ENCODE measurements at regions not wholly inside any gene's neighbourhood (a gene's known extent, or its start where the extent isn't known, plus 50 kb on each side); places are given as distances from the start of the nearest gene placed in this dataset.
"Not testable (repeated sequence)": the region's sequence is repeated elsewhere in the genome, so short reads cannot be mapped to it uniquely, and the experiment has no call there.

- ChIA-PET CTCF (no interaction called here), POLR2A (ENCODE audit: low non-redundant PET) (no interaction called here)
- no TSS peak for BruUV-seq (replicated peaks)
- no peak for DNase-seq (ENCODE audit: low spot score)
- no peaks in the 10 kb centered on the region for H3K9me3 ChIP-seq (ENCODE audit: low read depth, low read length, poor library complexity, severe bottlenecking)
- no peak overlapping the region for H3K27ac ChIP-seq (ENCODE audit: low read depth, low read length, poor library complexity, severe bottlenecking)
- no peaks in the 10 kb centered on the region for H3K4me1 ChIP-seq (ENCODE audit: insufficient read depth, low read length, poor library complexity, severe bottlenecking)
- no peaks in the 10 kb centered on the region for H3K36me3 ChIP-seq (ENCODE audit: insufficient read depth, low read length, poor library complexity, severe bottlenecking)
- no peak overlapping the region for H3K4me3 ChIP-seq (ENCODE audit: low read depth, low read length, poor library complexity, severe bottlenecking)
- TF ChIP-seq CTCF (conservative IDR thresholded peaks at IDR 0.05; ENCODE audit: low read depth, low read length): no peak
- no peak for TF ChIP-seq EZH2 (IDR thresholded peaks at IDR 0.05; ENCODE audit: borderline replicate concordance, low read depth, low read length, poor library complexity, severe bottlenecking)
- intact Hi-C loops (cut with micrococcal nuclease; ENCODE audit: unreplicated experiment): no loop called here
- no peaks in the 10 kb centered on the region for H3K27me3 ChIP-seq (replicated peaks; ENCODE audit: insufficient read depth, low read depth, low read length, poor library complexity)
Measured at GRCh38 chr16:25544294-25544693, 147.5 kb upstream of the HS3ST4 start.

GRCh38 chr16:25542306-25542705, 149.5 kb upstream of the HS3ST4 start:
- TF ChIP-seq EZH2 (IDR thresholded peaks at IDR 0.05; ENCODE audit: borderline replicate concordance, low read depth, low read length, poor library complexity, severe bottlenecking): no peak
- TF ChIP-seq CTCF (conservative IDR thresholded peaks at IDR 0.05; ENCODE audit: low read depth, low read length): no peak
- H3K4me1 ChIP-seq (ENCODE audit: insufficient read depth, low read length, poor library complexity, severe bottlenecking): no peaks in the 10 kb centered on the region
- H3K36me3 ChIP-seq (ENCODE audit: insufficient read depth, low read length, poor library complexity, severe bottlenecking): no peaks in the 10 kb centered on the region
- no peak overlapping the region for H3K27ac ChIP-seq (ENCODE audit: low read depth, low read length, poor library complexity, severe bottlenecking)
- no peaks in the 10 kb centered on the region for H3K9me3 ChIP-seq (ENCODE audit: low read depth, low read length, poor library complexity, severe bottlenecking)
- no peaks in the 10 kb centered on the region for H3K27me3 ChIP-seq (replicated peaks; ENCODE audit: insufficient read depth, low read depth, low read length, poor library complexity)
- POLR2A ChIA-PET (ENCODE audit: low non-redundant PET): no interaction called here
- H3K4me3 ChIP-seq (ENCODE audit: low read depth, low read length, poor library complexity, severe bottlenecking): no peak overlapping the region
- intact Hi-C loops (cut with micrococcal nuclease; ENCODE audit: unreplicated experiment): no loop called here
- no TSS peak for BruUV-seq (replicated peaks)
- DNase-seq (ENCODE audit: low spot score): no peak
- CTCF ChIA-PET: no interaction called here

- H3K4me3 ChIP-seq (ENCODE audit: low read depth, low read length, poor library complexity, severe bottlenecking); H3K27ac ChIP-seq (ENCODE audit: low read depth, low read length, poor library complexity, severe bottlenecking); DNase-seq (ENCODE audit: low spot score); intact Hi-C loops (cut with micrococcal nuclease; ENCODE audit: unreplicated experiment); POLR2A ChIA-PET (ENCODE audit: low non-redundant PET); H3K4me1 ChIP-seq (ENCODE audit: insufficient read depth, low read length, poor library complexity, severe bottlenecking); BruUV-seq (replicated peaks); H3K9me3 ChIP-seq (ENCODE audit: low read depth, low read length, poor library complexity, severe bottlenecking); CTCF ChIA-PET; H3K27me3 ChIP-seq (replicated peaks; ENCODE audit: insufficient read depth, low read depth, low read length, poor library complexity); H3K36me3 ChIP-seq (ENCODE audit: insufficient read depth, low read length, poor library complexity, severe bottlenecking): not testable (repeated sequence)
Measured at GRCh38 chr16:25539767-25540166, 152.0 kb upstream of the HS3ST4 start.

GRCh38 chr16:25523183-25523582, 168.6 kb upstream of the HS3ST4 start:
- Histone ChIP-seq H3K27me3 (replicated peaks; ENCODE audit: insufficient read depth, low read depth, low read length, poor library complexity) (no peaks in the 10 kb centered on the region), H3K9me3 (ENCODE audit: low read depth, low read length, poor library complexity, severe bottlenecking) (no peaks in the 10 kb centered on the region), H3K4me1 (ENCODE audit: insufficient read depth, low read length, poor library complexity, severe bottlenecking) (no peaks in the 10 kb centered on the region), H3K27ac (ENCODE audit: low read depth, low read length, poor library complexity, severe bottlenecking) (no peak overlapping the region), H3K36me3 (ENCODE audit: insufficient read depth, low read length, poor library complexity, severe bottlenecking) (no peaks in the 10 kb centered on the region), H3K4me3 (ENCODE audit: low read depth, low read length, poor library complexity, severe bottlenecking) (no peak overlapping the region)
- ChIA-PET POLR2A (ENCODE audit: low non-redundant PET) (no interaction called here), CTCF (no interaction called here)
- DNase-seq (ENCODE audit: low spot score): no peak
- TF ChIP-seq EZH2 (IDR thresholded peaks at IDR 0.05; ENCODE audit: borderline replicate concordance, low read depth, low read length, poor library complexity, severe bottlenecking) (no peak), CTCF (conservative IDR thresholded peaks at IDR 0.05; ENCODE audit: low read depth, low read length) (no peak)
- no TSS peak for BruUV-seq (replicated peaks)
- intact Hi-C loops (cut with micrococcal nuclease; ENCODE audit: unreplicated experiment): no loop called here
